GM23338 (cell line): ENCODE measurements at regions not wholly inside any gene's neighbourhood (a gene's known extent, or its start where the extent isn't known, plus 50 kb on each side); places are given as distances from the start of the nearest gene placed in this dataset.

Source experiments
- ATAC-seq: fragments of 200-7000 bp; cut with Tn5 transposase; 3 replicates; pipeline ENCODE4 v1.9.1; 2020
- DNase-seq: peaks from one replicate; pipeline ENCODE4 v3.0.0-alpha.2; 2015; ENCODE audit warnings: low spot score
- H2AFZ ChIP-seq: fragments of 200-600 bp; sonication (generic); 2 replicates; pipeline ENCODE4 v1.8.0; 2016; ENCODE audit warnings: antibody characterized with exemption, mild to moderate bottlenecking, moderate library complexity
- H3F3A ChIP-seq: fragments of 200-600 bp; sonication (generic); replicated peaks from 2 replicates; pipeline ENCODE4 v1.8.0; 2017; ENCODE audit warnings: antibody characterized with exemption, mixed run types, low read depth
- H3K27ac ChIP-seq: fragments of 200-600 bp; sonication (generic); 2 replicates; pipeline ENCODE4 v1.6.1; 2016; ENCODE audit warnings: low read depth
- H3K27me3 ChIP-seq: fragments of 200-600 bp; sonication (generic); 2 replicates; pipeline ENCODE4 v1.8.0; 2016; ENCODE audit warnings: mild to moderate bottlenecking, mixed run types, moderate library complexity; ENCODE audit not compliant: insufficient read depth
- H3K36me3 ChIP-seq: fragments of 200-600 bp; sonication (generic); 2 replicates; pipeline ENCODE4 v1.8.0; 2016; ENCODE audit warnings: mild to moderate bottlenecking; ENCODE audit not compliant: insufficient read depth
- H3K4me1 ChIP-seq: fragments of 200-600 bp; sonication (generic); 2 replicates; pipeline ENCODE4 v1.8.0; 2016; ENCODE audit warnings: mild to moderate bottlenecking, moderate library complexity; ENCODE audit not compliant: insufficient read depth
- H3K4me2 ChIP-seq: fragments of 200-600 bp; sonication (generic); 2 replicates; pipeline ENCODE4 v1.7.1; 2017; ENCODE audit warnings: mixed run types
- H3K4me3 ChIP-seq: fragments of 200-600 bp; sonication (generic); 2 replicates; pipeline ENCODE4 v1.6.1; 2016; ENCODE audit warnings: mixed run types
- H3K79me2 ChIP-seq: fragments of 200-600 bp; sonication (generic); replicated peaks from 2 replicates; pipeline ENCODE4 v1.8.0; 2017; ENCODE audit warnings: mild to moderate bottlenecking; ENCODE audit not compliant: insufficient read depth
- H3K9me2 ChIP-seq: fragments of 200-600 bp; sonication (generic); 2 replicates; pipeline ENCODE4 v1.8.0; 2017; ENCODE audit not compliant: insufficient read depth
- H4K20me1 ChIP-seq: fragments of 200-600 bp; sonication (generic); replicated peaks from 2 replicates; pipeline ENCODE4 v1.8.0; 2017; ENCODE audit warnings: mild to moderate bottlenecking; ENCODE audit not compliant: insufficient read depth
- H3K27ac Mint-ChIP-seq: 2 replicates; pipeline ENCODE4 v1.8.0; 2020; ENCODE audit warnings: inconsistent platforms, mild to moderate bottlenecking, moderate library complexity, mixed read lengths
- H3K27me3 Mint-ChIP-seq: 3 replicates; pipeline ENCODE4 v1.8.0; 2022; ENCODE audit warnings: low read depth, mild to moderate bottlenecking, moderate library complexity, mixed read lengths, inconsistent platforms; ENCODE audit not compliant: insufficient read depth, poor library complexity
- H3K36me3 Mint-ChIP-seq: 3 replicates; pipeline ENCODE4 v1.8.0; 2021; ENCODE audit warnings: low read depth, mild to moderate bottlenecking, inconsistent platforms, moderate library complexity, mixed read lengths
- H3K4me1 Mint-ChIP-seq: 3 replicates; pipeline ENCODE4 v1.8.0; 2020; ENCODE audit warnings: mild to moderate bottlenecking, inconsistent platforms, mixed read lengths
- H3K4me3 Mint-ChIP-seq: 3 replicates; pipeline ENCODE4 v1.8.0; 2021; ENCODE audit warnings: moderate library complexity, mild to moderate bottlenecking, inconsistent platforms, mixed read lengths
- H3K9me3 Mint-ChIP-seq: 3 replicates; pipeline ENCODE4 v1.8.0; 2020; ENCODE audit warnings: moderate library complexity, mild to moderate bottlenecking, inconsistent platforms, mixed read lengths
- CREB1 ChIP-seq: fragments of 250-450 bp; sonication (Bioruptor Pico); IDR thresholded peaks from 2 replicates; pipeline ENCODE4 v1.5.0; 2020; ENCODE audit warnings: low read depth, mild to moderate bottlenecking, moderate library complexity
- CTCF ChIP-seq, 2 experiments: fragments of 200-600 bp in 1 of 2; sonication (generic) in 1 of 2; conservative IDR thresholded peaks; 2 replicates each; pipeline versions ENCODE4 v1.5.1 to v1.6.1; 2016 to 2017; ENCODE audit warnings: antibody characterized with exemption in 2 of 2, low read depth in 2 of 2, mild to moderate bottlenecking in 2 of 2, moderate library complexity in 1 of 2
- EZH2 ChIP-seq: fragments of 200-600 bp; sonication (generic); IDR thresholded peaks from one replicate; pipeline ENCODE4 v1.8.0; 2017; ENCODE audit warnings: antibody characterized with exemption, mild to moderate bottlenecking, low read depth; ENCODE audit not compliant: unreplicated experiment
- EZH2phosphoT487 ChIP-seq: fragments of 200-600 bp; sonication (generic); IDR thresholded peaks from one replicate; pipeline ENCODE4 v1.8.1; 2018; ENCODE audit warnings: antibody characterized with exemption; ENCODE audit not compliant: unreplicated experiment
- JUNB ChIP-seq: IDR thresholded peaks from one replicate; pipeline ENCODE4 v1.6.1; 2016; ENCODE audit warnings: antibody characterized with exemption; ENCODE audit not compliant: unreplicated experiment
- NANOG ChIP-seq: IDR thresholded peaks from 2 replicates; pipeline ENCODE4 v1.6.1; 2016; ENCODE audit warnings: antibody characterized with exemption, borderline replicate concordance
- POLR2AphosphoS5 ChIP-seq: IDR thresholded peaks from 2 replicates; pipeline ENCODE4 v1.6.1; 2016; ENCODE audit warnings: antibody characterized with exemption, low read depth
- REST ChIP-seq: IDR thresholded peaks from one replicate; pipeline ENCODE4 v1.6.1; 2018; ENCODE audit warnings: antibody characterized with exemption; ENCODE audit not compliant: unreplicated experiment
- STAT1 ChIP-seq: IDR thresholded peaks from one replicate; pipeline ENCODE4 v1.6.1; 2016; ENCODE audit warnings: antibody characterized with exemption; ENCODE audit not compliant: unreplicated experiment
- ZNF114 ChIP-seq: fragments of 250-450 bp; sonication (Bioruptor Pico); IDR thresholded peaks from 2 replicates; pipeline ENCODE4 v1.5.0; 2020; ENCODE audit warnings: mild to moderate bottlenecking, moderate library complexity
- ZNF331 ChIP-seq: fragments of 250-450 bp; sonication (Bioruptor Pico); IDR thresholded peaks from 2 replicates; pipeline ENCODE4 v1.5.0; 2020; ENCODE audit warnings: low read depth, mild to moderate bottlenecking, moderate library complexity
- ZNF462 ChIP-seq: fragments of 250-450 bp; sonication (Bioruptor Pico); IDR thresholded peaks from 2 replicates; pipeline ENCODE4 v1.5.0; 2020; ENCODE audit warnings: mild to moderate bottlenecking, moderate library complexity
- TF ChIP-seq, protein P1 (sequence below): IDR thresholded peaks from 2 replicates; pipeline ENCODE4 v1.6.1; 2016; ENCODE audit warnings: antibody characterized with exemption

GRCh38 chr4:10965196-10965595 is 280.6 kb upstream of the CLNK start:
- H3K36me3 ChIP-seq = no peaks in the 10 kb centered on the region
- Mint-ChIP-seq H3K27me3 (peaks cover 4% of the 10 kb centered on the region), H3K4me1 (peaks cover 30% of the 10 kb centered on the region), H3K36me3 (no peaks in the 10 kb centered on the region), H3K4me3 (no peak overlapping the region), H3K27ac (no peak overlapping the region), H3K9me3 (no peaks in the 10 kb centered on the region; the same call in 2 of the 3 replicates)
- H3K27me3 ChIP-seq = 0 out of 2 replicates have a peak, but pooled peaks cover 3% of the 10 kb centered on the region
- ATAC-seq (no peak), DNase-seq (no peak)
- TF ChIP-seq ZNF331 (CRISPR knock-in tag) = no peak
- TF ChIP-seq JUNB = no peak
- no peak for TF ChIP-seq EZH2phosphoT487
- TF ChIP-seq ZNF114 (CRISPR knock-in tag) = no peak
- no peak for TF ChIP-seq NANOG
- TF ChIP-seq CREB1 = no peak
- TF ChIP-seq, protein P1, sequence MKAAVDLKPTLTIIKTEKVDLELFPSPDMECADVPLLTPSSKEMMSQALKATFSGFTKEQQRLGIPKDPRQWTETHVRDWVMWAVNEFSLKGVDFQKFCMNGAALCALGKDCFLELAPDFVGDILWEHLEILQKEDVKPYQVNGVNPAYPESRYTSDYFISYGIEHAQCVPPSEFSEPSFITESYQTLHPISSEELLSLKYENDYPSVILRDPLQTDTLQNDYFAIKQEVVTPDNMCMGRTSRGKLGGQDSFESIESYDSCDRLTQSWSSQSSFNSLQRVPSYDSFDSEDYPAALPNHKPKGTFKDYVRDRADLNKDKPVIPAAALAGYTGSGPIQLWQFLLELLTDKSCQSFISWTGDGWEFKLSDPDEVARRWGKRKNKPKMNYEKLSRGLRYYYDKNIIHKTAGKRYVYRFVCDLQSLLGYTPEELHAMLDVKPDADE = no peak
- no peak for TF ChIP-seq ZNF462 (CRISPR knock-in tag)
- TF ChIP-seq STAT1 = no peak
- no peak for TF ChIP-seq REST
- TF ChIP-seq POLR2AphosphoS5 = no peak
- TF ChIP-seq CTCF (conservative IDR thresholded peaks at IDR 0.05; ENCODE audit: low read depth in 2 of 2) = no peak
- TF ChIP-seq EZH2 = no peak
- H4K20me1 ChIP-seq = no peaks in the 10 kb centered on the region
- H3K79me2 ChIP-seq = no peaks in the 10 kb centered on the region
- H3F3A ChIP-seq = no peaks in the 10 kb centered on the region
- H3K4me1 ChIP-seq = peaks cover 14% of the 10 kb centered on the region
- H3K27ac ChIP-seq = no peak overlapping the region
- H3K4me2 ChIP-seq = no peak overlapping the region
- no peak overlapping the region for H3K4me3 ChIP-seq
- H3K9me2 ChIP-seq = no peaks in the 10 kb centered on the region
- no peak overlapping the region for H2AFZ ChIP-seq
